SJSA1 (cell line): ENCODE measurements at regions not wholly inside any gene's neighbourhood (a gene's known extent, or its start where the extent isn't known, plus 50 kb on each side); places are given as distances from the start of the nearest gene placed in this dataset.

Source experiments
- DNase-seq, 2 experiments: peaks; one replicate each; pipeline ENCODE4 v3.0.0-alpha.2; 2015 to 2020; ENCODE audit warnings: low spot score in 2 of 2, low read depth in 1 of 2
- H3K27ac ChIP-seq: fragments of 250-450 bp; sonication (Bioruptor Pico); 2 replicates; pipeline ENCODE4 v1.5.1; 2020; ENCODE audit warnings: mild to moderate bottlenecking, moderate library complexity
- H3K27me3 ChIP-seq: fragments of 250-450 bp; sonication (Bioruptor Pico); replicated peaks from 2 replicates; pipeline ENCODE4 v1.5.1; 2020; ENCODE audit warnings: mild to moderate bottlenecking, moderate library complexity
- H3K36me3 ChIP-seq: fragments of 250-450 bp; sonication (Bioruptor Pico); 2 replicates; pipeline ENCODE4 v1.5.1; 2020; ENCODE audit warnings: mild to moderate bottlenecking
- H3K4me1 ChIP-seq: fragments of 250-450 bp; sonication (Bioruptor Pico); replicated peaks from 2 replicates; pipeline ENCODE4 v1.6.1; 2021; ENCODE audit warnings: mild to moderate bottlenecking
- H3K4me3 ChIP-seq: fragments of 250-450 bp; sonication (Bioruptor Pico); 2 replicates; pipeline ENCODE4 v1.5.1; 2020; ENCODE audit warnings: mild to moderate bottlenecking
- H3K9me3 ChIP-seq: fragments of 250-450 bp; sonication (Bioruptor Pico); replicated peaks from 2 replicates; pipeline ENCODE4 v1.5.1; 2020; ENCODE audit warnings: mild to moderate bottlenecking

- no peak for DNase-seq
- Histone ChIP-seq H3K4me3 (no peak overlapping the region), H3K4me1 (no peaks in the 10 kb centered on the region), H3K27me3 (no peaks in the 10 kb centered on the region), H3K9me3 (no peaks in the 10 kb centered on the region), H3K27ac (no peak overlapping the region), H3K36me3 (no peaks in the 10 kb centered on the region)
Observed at GRCh38 chr2:198852248-198852647, 605.5 kb downstream of the SATB2 start.

GRCh38 chr2:198825534-198825933 is 632.2 kb downstream of the SATB2 start:
- no peaks in the 10 kb centered on the region for H3K4me1 ChIP-seq
- no peaks in the 10 kb centered on the region for H3K9me3 ChIP-seq
- no peak for DNase-seq
- H3K27me3 ChIP-seq = no peaks in the 10 kb centered on the region
- H3K27ac ChIP-seq = no peak overlapping the region
- H3K4me3 ChIP-seq = no peak overlapping the region
- no peaks in the 10 kb centered on the region for H3K36me3 ChIP-seq

GRCh38 chr2:198817536-198817935 is 640.2 kb downstream of the SATB2 start:
- H3K4me3 ChIP-seq = no peak overlapping the region
- H3K27me3 ChIP-seq = no peaks in the 10 kb centered on the region
- no peaks in the 10 kb centered on the region for H3K36me3 ChIP-seq
- DNase-seq = no peak
- no peaks in the 10 kb centered on the region for H3K4me1 ChIP-seq
- no peaks in the 10 kb centered on the region for H3K9me3 ChIP-seq
- H3K27ac ChIP-seq = no peak overlapping the region

- no peak for DNase-seq
- Histone ChIP-seq H3K27ac (no peak overlapping the region), H3K36me3 (no peaks in the 10 kb centered on the region), H3K27me3 (no peaks in the 10 kb centered on the region), H3K4me1 (no peaks in the 10 kb centered on the region), H3K9me3 (no peaks in the 10 kb centered on the region), H3K4me3 (no peak overlapping the region)
Observed at GRCh38 chr2:198815626-198816025, 642.1 kb downstream of the SATB2 start.

- no peaks in the 10 kb centered on the region for H3K9me3 ChIP-seq
- no peaks in the 10 kb centered on the region; the same call in 1 of the 2 replicates for H3K27me3 ChIP-seq
- H3K27ac ChIP-seq = no peak overlapping the region
- no peaks in the 10 kb centered on the region for H3K4me1 ChIP-seq
- no peaks in the 10 kb centered on the region for H3K36me3 ChIP-seq
- no peak overlapping the region for H3K4me3 ChIP-seq
- DNase-seq = no peak
Observed at GRCh38 chr2:198811198-198811597, 646.5 kb downstream of the SATB2 start.

DNA sequence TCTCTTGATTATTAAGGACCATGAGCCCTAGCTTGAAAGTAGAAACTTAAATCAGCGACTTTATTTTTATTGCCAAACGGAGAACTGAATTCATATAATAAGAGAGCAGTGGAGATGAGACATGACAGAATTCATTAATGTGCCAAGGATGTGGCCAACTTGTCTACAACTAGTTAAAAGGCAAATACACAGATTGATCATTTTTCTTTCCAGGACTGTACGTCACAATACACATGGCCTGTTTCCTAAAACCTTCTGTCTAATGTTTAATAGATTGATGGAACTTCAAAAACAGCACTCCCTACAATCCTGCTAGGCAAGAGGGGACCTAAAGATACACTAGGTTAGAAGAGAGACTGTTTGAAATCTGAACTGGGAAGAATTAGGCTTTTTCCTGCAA is 647.8 kb downstream of the SATB2 start:
- Histone ChIP-seq H3K9me3 (no peaks in the 10 kb centered on the region), H3K4me1 (no peaks in the 10 kb centered on the region), H3K27ac (no peak overlapping the region), H3K4me3 (no peak overlapping the region), H3K27me3 (no peaks in the 10 kb centered on the region; the same call in 1 of the 2 replicates), H3K36me3 (no peaks in the 10 kb centered on the region)
- DNase-seq = no peak

- H3K27me3 ChIP-seq = no peaks in the 10 kb centered on the region; the same call in 1 of the 2 replicates
- H3K27ac ChIP-seq = no peak overlapping the region
- no peaks in the 10 kb centered on the region for H3K9me3 ChIP-seq
- H3K4me3 ChIP-seq = no peak overlapping the region
- no peak for DNase-seq
- H3K36me3 ChIP-seq = no peaks in the 10 kb centered on the region
- no peaks in the 10 kb centered on the region for H3K4me1 ChIP-seq
Observed at GRCh38 chr2:198807131-198807530, 650.6 kb downstream of the SATB2 start.

DNA sequence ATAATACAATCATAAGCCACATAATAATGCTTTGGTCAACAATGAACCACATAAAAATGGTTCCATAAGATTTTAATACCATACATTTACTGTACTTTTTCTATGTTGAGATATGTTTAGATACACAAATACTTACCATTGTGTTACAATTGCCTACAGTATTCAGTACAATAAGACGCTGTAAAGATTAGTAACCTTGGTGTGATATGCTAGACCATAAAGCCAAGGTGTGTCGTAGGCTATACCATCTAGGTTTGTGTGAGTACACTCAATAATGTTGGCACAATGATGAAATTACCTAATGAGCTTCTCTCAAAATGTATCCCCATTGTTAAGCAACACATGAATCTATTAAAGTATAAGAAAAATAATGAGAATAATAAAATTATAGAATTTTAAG is 662.3 kb downstream of the SATB2 start:
- H3K27ac ChIP-seq = no peak overlapping the region
- no peak for DNase-seq
- H3K9me3 ChIP-seq = no peaks in the 10 kb centered on the region
- no peaks in the 10 kb centered on the region for H3K4me1 ChIP-seq
- H3K27me3 ChIP-seq = peaks cover 3% of the 10 kb centered on the region; the same call in 1 of the 2 replicates
- no peaks in the 10 kb centered on the region for H3K36me3 ChIP-seq
- H3K4me3 ChIP-seq = no peak overlapping the region

DNA sequence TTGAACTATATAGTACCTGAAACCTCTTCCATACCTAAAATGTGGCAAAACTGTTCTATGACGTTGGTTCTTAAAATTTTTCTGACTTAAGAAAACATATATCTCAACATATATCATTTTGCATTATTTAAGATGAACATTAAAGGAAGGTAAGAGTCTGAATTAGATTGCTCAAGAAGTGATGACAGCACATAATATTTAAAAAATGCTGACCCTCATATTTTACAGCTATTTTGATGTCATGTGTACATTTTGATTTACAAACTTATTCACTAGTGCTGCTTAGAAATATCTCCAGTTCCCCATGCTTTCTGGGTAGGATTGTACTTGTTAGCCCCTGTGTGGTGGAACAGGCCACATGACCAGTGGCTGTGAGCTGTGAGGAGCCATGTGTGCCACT is 666.1 kb downstream of the SATB2 start:
- H3K4me3 ChIP-seq = no peak overlapping the region
- H3K9me3 ChIP-seq = no peaks in the 10 kb centered on the region
- H3K27me3 ChIP-seq = peaks cover 3% of the 10 kb centered on the region; the same call in 1 of the 2 replicates
- no peak overlapping the region for H3K27ac ChIP-seq
- no peaks in the 10 kb centered on the region for H3K36me3 ChIP-seq
- DNase-seq = no peak
- no peaks in the 10 kb centered on the region for H3K4me1 ChIP-seq

DNA sequence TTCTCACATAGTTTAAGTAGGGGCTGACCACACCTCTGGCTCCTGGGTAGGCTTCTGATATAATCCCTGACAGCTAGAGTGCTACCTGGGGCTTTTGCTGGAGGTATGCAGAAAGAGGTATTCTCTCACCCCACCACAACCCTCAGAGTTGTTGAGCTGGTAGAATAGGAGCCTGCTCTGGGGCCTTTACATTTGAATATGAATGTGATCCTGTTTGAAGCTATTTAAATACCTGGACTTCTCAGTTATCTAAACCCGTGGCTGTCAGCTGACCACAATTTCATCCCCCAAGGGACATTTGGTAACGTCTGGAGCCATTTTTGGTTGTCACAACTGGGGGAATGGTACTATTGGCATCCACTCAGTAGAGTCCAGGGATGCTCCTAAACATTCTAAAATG is 669.1 kb downstream of the SATB2 start:
- H3K4me3 ChIP-seq = no peak overlapping the region
- no peak overlapping the region for H3K27ac ChIP-seq
- H3K4me1 ChIP-seq = no peaks in the 10 kb centered on the region
- H3K36me3 ChIP-seq = no peaks in the 10 kb centered on the region
- H3K27me3 ChIP-seq = no peaks in the 10 kb centered on the region; the same call in 1 of the 2 replicates
- H3K9me3 ChIP-seq = no peaks in the 10 kb centered on the region
- no peak for DNase-seq

DNA sequence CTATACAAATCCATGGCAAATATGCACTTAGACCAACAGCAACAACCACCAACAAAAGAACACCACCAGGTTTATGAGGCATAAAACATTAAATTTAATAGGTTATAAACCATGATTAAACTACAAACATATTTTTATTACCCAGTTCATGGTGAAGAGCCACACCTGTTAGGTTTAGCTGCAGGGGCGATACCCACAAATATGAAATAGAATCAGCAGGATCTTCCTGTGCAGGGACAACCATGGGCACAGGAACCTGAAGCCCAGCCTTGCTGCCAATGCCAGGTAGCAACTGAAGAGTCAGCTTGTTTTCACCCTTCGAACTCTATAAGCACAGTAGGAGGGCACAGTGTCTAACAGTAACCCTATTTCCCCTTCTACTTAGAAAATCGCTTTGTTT is 675.0 kb downstream of the SATB2 start:
- H3K36me3 ChIP-seq = no peaks in the 10 kb centered on the region
- no peak overlapping the region for H3K4me3 ChIP-seq
- no peaks in the 10 kb centered on the region for H3K4me1 ChIP-seq
- no peak overlapping the region for H3K27ac ChIP-seq
- no peaks in the 10 kb centered on the region for H3K27me3 ChIP-seq
- no peak for DNase-seq
- no peaks in the 10 kb centered on the region for H3K9me3 ChIP-seq

DNA sequence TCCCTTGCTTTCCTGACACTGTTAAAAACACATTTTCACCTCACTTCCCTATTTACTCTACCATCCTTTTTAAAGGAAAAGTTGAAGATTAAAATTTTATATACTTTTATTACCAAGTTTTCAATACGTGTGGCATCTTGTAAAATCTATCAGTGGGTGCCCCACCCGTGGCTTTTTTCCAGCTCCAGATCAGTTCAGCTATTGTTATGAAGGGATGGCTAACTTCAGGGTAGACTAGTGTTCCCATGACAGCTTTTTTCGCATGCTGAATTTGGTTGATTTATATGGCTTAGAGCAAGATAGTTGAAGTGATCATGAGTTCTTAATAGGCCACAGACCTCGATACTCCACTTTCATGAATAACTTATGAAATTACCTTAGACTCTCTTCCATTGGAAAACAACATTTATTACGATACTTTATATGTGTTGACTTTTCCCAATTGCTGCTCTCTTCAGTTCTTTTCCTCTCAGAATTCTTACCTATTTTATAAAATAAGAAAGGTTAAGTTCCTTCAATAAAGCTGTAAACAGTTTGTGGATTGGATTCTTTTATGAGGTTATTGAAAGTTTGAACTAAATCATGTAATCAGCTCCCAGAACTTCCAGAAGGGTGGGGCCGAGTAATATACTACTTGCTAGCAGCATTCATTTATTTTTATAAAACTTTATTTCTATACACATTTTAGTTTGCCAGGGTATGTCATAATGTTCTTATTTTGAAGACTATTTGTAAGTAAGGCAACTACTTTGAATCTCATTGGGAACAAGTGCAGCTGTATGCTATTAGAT is 680.9 kb downstream of the SATB2 start:
- no peak overlapping the region for H3K27ac ChIP-seq
- H3K4me1 ChIP-seq = no peaks in the 10 kb centered on the region
- H3K9me3 ChIP-seq = no peaks in the 10 kb centered on the region
- no peaks in the 10 kb centered on the region; the same call in 1 of the 2 replicates for H3K27me3 ChIP-seq
- H3K4me3 ChIP-seq = no peak overlapping the region
- no peaks in the 10 kb centered on the region for H3K36me3 ChIP-seq
- no peak for DNase-seq

DNA sequence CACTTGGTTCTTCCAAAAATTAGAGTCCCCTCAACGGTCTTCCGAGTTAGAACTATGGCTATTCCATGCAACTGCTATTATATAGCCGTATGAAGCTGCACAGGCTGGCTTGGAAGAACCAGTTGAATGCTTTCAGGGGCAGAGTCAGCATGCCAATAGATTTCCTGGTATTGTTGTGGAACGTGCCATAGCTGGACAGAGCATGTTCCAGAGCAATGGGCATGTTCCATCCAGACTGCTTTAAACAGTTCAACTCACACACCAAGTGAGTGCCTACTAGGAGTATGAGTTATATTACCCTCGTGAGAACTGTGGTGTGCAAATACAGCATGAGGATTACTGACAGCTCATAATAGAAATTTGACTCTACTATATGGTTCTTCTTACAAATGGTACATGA is 682.0 kb downstream of the SATB2 start:
- no peaks in the 10 kb centered on the region for H3K9me3 ChIP-seq
- H3K27ac ChIP-seq = no peak overlapping the region
- DNase-seq = no peak
- no peaks in the 10 kb centered on the region for H3K36me3 ChIP-seq
- no peak overlapping the region for H3K4me3 ChIP-seq
- H3K4me1 ChIP-seq = no peaks in the 10 kb centered on the region
- no peaks in the 10 kb centered on the region; the same call in 1 of the 2 replicates for H3K27me3 ChIP-seq

GRCh38 chr2:198774576-198774975 is 683.2 kb downstream of the SATB2 start:
- Histone ChIP-seq H3K36me3 (no peaks in the 10 kb centered on the region), H3K27ac (no peak overlapping the region), H3K27me3 (no peaks in the 10 kb centered on the region; the same call in 1 of the 2 replicates), H3K4me3 (no peak overlapping the region), H3K4me1 (no peaks in the 10 kb centered on the region), H3K9me3 (no peaks in the 10 kb centered on the region)
- no peak for DNase-seq

DNA sequence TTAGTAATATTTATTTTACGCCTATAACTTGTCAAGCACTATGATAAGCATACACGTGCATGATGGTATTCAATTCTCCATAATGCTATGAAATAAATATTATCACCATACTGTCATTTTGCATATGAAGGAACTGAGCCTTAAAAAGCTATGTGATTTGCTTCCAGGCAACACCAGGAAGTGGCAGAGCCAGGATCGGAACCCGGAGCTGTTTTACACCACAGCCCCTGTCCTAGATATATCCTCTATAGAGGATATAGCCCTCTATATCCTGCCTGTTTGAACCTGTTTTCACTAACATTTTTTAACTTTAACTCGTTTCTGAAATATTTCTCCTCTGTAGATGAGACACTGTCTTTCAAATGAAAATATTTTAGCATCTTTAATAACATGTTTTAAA is 690.0 kb downstream of the SATB2 start:
- DNase-seq = no peak
- Histone ChIP-seq H3K27me3 (no peaks in the 10 kb centered on the region; the same call in 1 of the 2 replicates), H3K4me1 (no peaks in the 10 kb centered on the region), H3K9me3 (no peaks in the 10 kb centered on the region), H3K27ac (no peak overlapping the region), H3K4me3 (no peak overlapping the region), H3K36me3 (no peaks in the 10 kb centered on the region)
